GM12892 (cell line): ENCODE measurements at regions not wholly inside any gene's neighbourhood (a gene's known extent, or its start where the extent isn't known, plus 50 kb on each side); places are given as distances from the start of the nearest gene placed in this dataset.

Experiments
- POLR2A ChIP-seq: IDR thresholded peaks from 2 replicates; pipeline ENCODE4 v1.6.1; 2011; ENCODE audit warnings: low read depth, low read length, control low read depth
- POLR2AphosphoS5 ChIP-seq: IDR thresholded peaks from 2 replicates; pipeline ENCODE4 v1.6.1; 2011; ENCODE audit warnings: low read depth, low read length, control low read depth
- TAF1 ChIP-seq: IDR thresholded peaks from 2 replicates; pipeline ENCODE4 v1.6.1; 2011; ENCODE audit warnings: low read depth, mild to moderate bottlenecking, control low read depth, low read length, borderline replicate concordance

- TF ChIP-seq POLR2A (no peak), POLR2AphosphoS5 (no peak), TAF1 (no peak)
These were observed 245.5 kb downstream of the GPAT3 start for GRCh38 chr4:83781434-83781833.
